Activated CD8-positive, alpha-beta T cell treated with anti-CD3 and anti-CD28 coated beads for 36 hours (primary cell): ENCODE measurements at regions not wholly inside any gene's neighbourhood (a gene's known extent, or its start where the extent isn't known, plus 50 kb on each side); places are given as distances from the start of the nearest gene placed in this dataset.

Experiments
- ATAC-seq: fragments of 200-7000 bp; cut with Tn5 transposase; one replicate; pipeline ENCODE4 v1.10.0; 2021; ENCODE audit warnings: mild to moderate bottlenecking, moderate library complexity
- CTCF ChIA-PET: fragments of 350-600 bp; sonication (Branson Sonifier 250); formaldehyde crosslinking; loops from one replicate; lab custom pipeline; 2021; ENCODE audit warnings: antibody characterized with exemption; lab: Charles Lee
- POLR2A ChIA-PET: fragments of 350-600 bp; sonication (Branson Sonifier 250); formaldehyde crosslinking; loops from one replicate; lab custom pipeline; 2021; ENCODE audit warnings: antibody characterized with exemption; lab: Charles Lee
- DNase-seq: peaks from one replicate; pipeline ENCODE4 v3.0.0-alpha.2; 2020
- H3K27ac Mint-ChIP-seq: one replicate; pipeline ENCODE4 v1.8.0; 2021; ENCODE audit warnings: mild to moderate bottlenecking, mixed read lengths
- H3K27me3 Mint-ChIP-seq: one replicate; pipeline ENCODE4 v1.8.0; 2021; ENCODE audit warnings: mixed read lengths
- H3K36me3 Mint-ChIP-seq: one replicate; pipeline ENCODE4 v1.8.0; 2021; ENCODE audit warnings: low read depth, mixed read lengths
- H3K4me1 Mint-ChIP-seq: one replicate; pipeline ENCODE4 v1.8.0; 2021; ENCODE audit warnings: low read depth, mixed read lengths
- H3K4me3 Mint-ChIP-seq: one replicate; pipeline ENCODE4 v1.8.0; 2021; ENCODE audit warnings: mild to moderate bottlenecking, moderate library complexity, mixed read lengths
- H3K9me3 Mint-ChIP-seq: one replicate; pipeline ENCODE4 v1.8.0; 2021; ENCODE audit warnings: mixed read lengths
- intact Hi-C: fragments of 100-400 bp; cut with micrococcal nuclease; formaldehyde crosslinking; loops from one replicate; pipeline ENCODE4 v1.10.0; 2022
- TF ChIP-seq, protein P1 (sequence below): fragments of 200-600 bp; IDR thresholded peaks from one replicate; pipeline ENCODE4 v1.8.0; 2022; ENCODE audit warnings: antibody characterized with exemption, mild to moderate bottlenecking

DNA sequence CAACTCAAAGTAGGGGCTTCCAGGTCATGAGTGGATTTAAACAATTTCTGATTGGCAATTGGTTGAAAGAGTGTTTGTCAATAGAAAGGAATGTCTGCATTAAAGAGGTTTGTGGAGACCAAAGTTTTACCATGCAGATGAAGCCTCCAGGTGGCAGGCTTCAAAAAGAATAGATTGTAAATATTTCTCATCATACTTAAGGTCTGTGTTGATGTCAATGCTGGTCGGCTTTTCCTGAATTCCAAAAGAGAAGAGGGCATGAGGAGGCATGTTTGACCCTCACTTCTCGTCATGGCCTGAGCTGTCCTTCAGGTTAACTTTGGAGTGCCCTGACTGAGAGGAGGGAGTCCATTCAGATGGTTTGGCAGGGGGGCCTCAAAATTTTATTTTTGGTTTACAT, 125.4 kb upstream of the RFC3 start:
- Mint-ChIP-seq H3K27me3 (no peaks in the 10 kb centered on the region), H3K27ac (no peak overlapping the region), H3K9me3 (no peaks in the 10 kb centered on the region), H3K36me3 (no peaks in the 10 kb centered on the region), H3K4me3 (no peak overlapping the region), H3K4me1 (no peaks in the 10 kb centered on the region)
- TF ChIP-seq, protein P1, sequence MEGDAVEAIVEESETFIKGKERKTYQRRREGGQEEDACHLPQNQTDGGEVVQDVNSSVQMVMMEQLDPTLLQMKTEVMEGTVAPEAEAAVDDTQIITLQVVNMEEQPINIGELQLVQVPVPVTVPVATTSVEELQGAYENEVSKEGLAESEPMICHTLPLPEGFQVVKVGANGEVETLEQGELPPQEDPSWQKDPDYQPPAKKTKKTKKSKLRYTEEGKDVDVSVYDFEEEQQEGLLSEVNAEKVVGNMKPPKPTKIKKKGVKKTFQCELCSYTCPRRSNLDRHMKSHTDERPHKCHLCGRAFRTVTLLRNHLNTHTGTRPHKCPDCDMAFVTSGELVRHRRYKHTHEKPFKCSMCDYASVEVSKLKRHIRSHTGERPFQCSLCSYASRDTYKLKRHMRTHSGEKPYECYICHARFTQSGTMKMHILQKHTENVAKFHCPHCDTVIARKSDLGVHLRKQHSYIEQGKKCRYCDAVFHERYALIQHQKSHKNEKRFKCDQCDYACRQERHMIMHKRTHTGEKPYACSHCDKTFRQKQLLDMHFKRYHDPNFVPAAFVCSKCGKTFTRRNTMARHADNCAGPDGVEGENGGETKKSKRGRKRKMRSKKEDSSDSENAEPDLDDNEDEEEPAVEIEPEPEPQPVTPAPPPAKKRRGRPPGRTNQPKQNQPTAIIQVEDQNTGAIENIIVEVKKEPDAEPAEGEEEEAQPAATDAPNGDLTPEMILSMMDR = no peak
- intact Hi-C loops = no loop called here
- ATAC-seq = no peak
- CTCF ChIA-PET = interaction anchor here (1.2 kb wide), 1 partner anchor 31 kb away, joined by 4 read pairs; no protein-coding TSS in a partner anchor
- POLR2A ChIA-PET = no interaction called here
- DNase-seq = no peak

DNA sequence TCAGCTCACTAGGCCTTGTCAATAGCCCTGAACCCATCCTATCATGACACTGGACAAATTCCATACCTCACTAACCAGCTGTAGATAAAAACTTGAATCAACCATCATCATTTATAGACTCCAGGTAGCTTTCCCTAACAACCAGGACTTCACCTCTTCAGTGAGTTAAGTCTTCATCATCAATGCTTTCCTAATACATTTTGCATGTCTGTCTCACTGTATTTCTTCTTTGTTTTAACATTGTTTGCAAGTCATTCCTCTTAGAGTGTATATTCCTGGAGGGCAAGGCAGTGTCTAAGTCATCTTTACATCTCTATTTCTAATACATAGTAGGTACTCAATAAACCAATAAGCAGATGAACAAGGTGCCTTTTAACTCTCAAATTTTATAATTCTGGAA, 123.4 kb upstream of the RFC3 start:
- Mint-ChIP-seq H3K27me3 (no peaks in the 10 kb centered on the region), H3K4me3 (no peak overlapping the region), H3K9me3 (no peaks in the 10 kb centered on the region), H3K36me3 (no peaks in the 10 kb centered on the region), H3K27ac (no peak overlapping the region), H3K4me1 (no peaks in the 10 kb centered on the region)
- ATAC-seq = no peak
- POLR2A ChIA-PET = no interaction called here
- CTCF ChIA-PET = interaction anchor here (1.2 kb wide), 1 partner anchor 13 kb away, joined by 4 read pairs; no protein-coding TSS in a partner anchor
- no peak for DNase-seq
- intact Hi-C loops = no loop called here
- TF ChIP-seq, protein P1 = no peak

DNA sequence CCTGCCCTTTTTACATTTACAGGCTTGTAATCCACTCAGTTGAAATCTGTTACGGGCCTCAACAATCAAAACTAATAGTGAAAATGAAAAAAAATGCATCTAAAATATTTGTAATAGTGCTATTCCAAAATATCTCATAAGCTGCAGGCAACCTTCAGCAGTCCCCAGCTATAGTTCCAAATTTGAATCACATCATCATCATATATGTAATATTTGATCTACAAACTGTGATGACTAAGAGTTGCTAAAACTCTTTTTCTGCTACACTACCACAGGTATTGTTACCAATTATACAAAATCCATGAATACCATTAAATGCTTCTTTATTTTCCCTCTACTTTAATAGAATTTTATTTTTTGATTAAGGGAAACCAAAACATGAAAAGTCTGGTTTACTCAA, 121.4 kb upstream of the RFC3 start:
- no peak for ATAC-seq
- TF ChIP-seq, protein P1 = no peak
- intact Hi-C loops = no loop called here
- no peaks in the 10 kb centered on the region for H3K4me1 Mint-ChIP-seq
- H3K36me3 Mint-ChIP-seq = no peaks in the 10 kb centered on the region
- POLR2A ChIA-PET = no interaction called here
- CTCF ChIA-PET = no interaction called here
- H3K27ac Mint-ChIP-seq = no peak overlapping the region
- no peak for DNase-seq
- no peak overlapping the region for H3K4me3 Mint-ChIP-seq
- peaks cover 2% of the 10 kb centered on the region for H3K27me3 Mint-ChIP-seq
- H3K9me3 Mint-ChIP-seq = no peaks in the 10 kb centered on the region

DNA sequence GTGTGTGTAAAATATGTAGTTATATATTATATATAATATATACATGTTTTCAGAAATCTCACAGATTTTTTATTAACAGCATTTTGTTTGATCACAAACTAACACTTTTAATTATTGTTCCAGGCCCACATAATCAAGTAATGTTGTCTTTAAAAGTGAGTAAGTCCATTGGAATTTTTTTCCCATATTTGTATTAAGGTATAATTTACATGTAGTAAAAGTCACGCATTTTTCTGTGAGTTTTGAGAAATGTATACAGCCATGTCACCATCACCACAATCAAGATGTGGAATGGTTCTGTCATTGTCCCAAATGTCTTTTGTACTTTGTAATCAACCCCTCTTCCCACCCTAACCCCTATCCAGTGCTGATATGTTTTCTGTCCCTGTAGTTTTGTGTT, 120.0 kb upstream of the RFC3 start:
- no peaks in the 10 kb centered on the region for H3K9me3 Mint-ChIP-seq

DNA sequence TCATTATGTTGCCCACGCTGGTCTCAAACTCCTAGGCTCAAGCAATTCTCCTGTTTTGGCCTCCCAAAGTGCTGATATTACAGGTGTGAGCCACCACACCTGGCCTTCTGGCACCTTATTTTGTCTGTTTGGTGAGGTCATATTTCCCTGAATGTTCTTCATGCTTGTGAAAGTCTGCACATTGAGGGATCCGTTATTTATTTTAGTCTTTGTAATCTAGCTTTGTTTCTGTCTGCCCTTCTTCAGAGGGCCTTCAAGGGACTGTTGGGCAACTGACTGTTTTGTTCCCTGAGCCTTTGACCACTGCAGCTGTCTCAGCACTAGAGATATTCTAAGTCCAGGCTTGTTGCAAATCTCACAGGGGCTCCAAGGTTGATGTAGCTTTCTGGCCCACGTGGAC, 110.5 kb upstream of the RFC3 start:
- Mint-ChIP-seq H3K4me1 (no peaks in the 10 kb centered on the region), H3K27ac (no peak overlapping the region), H3K36me3 (no peaks in the 10 kb centered on the region), H3K27me3 (peaks cover 17% of the 10 kb centered on the region), H3K4me3 (no peak overlapping the region), H3K9me3 (peaks cover 9% of the 10 kb centered on the region)
- CTCF ChIA-PET = interaction anchor here (1.0 to 1.6 kb wide), 4 partner anchors 14 to 164 kb away, joined by 3 to 6 read pairs (median 4); no protein-coding TSS in a partner anchor
- ATAC-seq (no peak), DNase-seq (no peak)
- TF ChIP-seq, protein P1 = no peak
- POLR2A ChIA-PET = interaction anchor here (0.7 to 1.0 kb wide), 2 partner anchors 47 to 89 kb away, joined by 3 read pairs; no protein-coding TSS in a partner anchor
- intact Hi-C loops = no loop called here

More for the DNA sequence above, 120.0 kb upstream of the RFC3 start:
- Mint-ChIP-seq H3K36me3 (no peaks in the 10 kb centered on the region), H3K27ac (no peak overlapping the region), H3K4me3 (no peak overlapping the region), H3K27me3 (peaks cover 5% of the 10 kb centered on the region), H3K4me1 (no peaks in the 10 kb centered on the region)
- TF ChIP-seq, protein P1 = no peak
- CTCF ChIA-PET = no interaction called here
- no peak for ATAC-seq
- POLR2A ChIA-PET = no interaction called here
- intact Hi-C loops = no loop called here
- DNase-seq = no peak
